ENCODE measurements at regions not wholly inside any gene's neighbourhood (a gene's known extent, or its start where the extent isn't known, plus 50 kb on each side); places are given as distances from the start of the nearest gene placed in this dataset.

- H3K36me3 Mint-ChIP-seq (ENCODE audit: insufficient read depth, unreplicated experiment) = peaks cover 4% of the 10 kb centered on the region
- DNase-seq = no peak
- no peak for TF ChIP-seq CTCF (IDR thresholded peaks at IDR 0.05; ENCODE audit: unreplicated experiment)
- intact Hi-C loops (cut with micrococcal nuclease; ENCODE audit: unreplicated experiment) = no loop called here
- no peaks in the 10 kb centered on the region for H3K27me3 Mint-ChIP-seq (ENCODE audit: unreplicated experiment)
- CTCF ChIA-PET = no interaction called here
- no peak overlapping the region for H3K4me3 Mint-ChIP-seq (ENCODE audit: low read depth, unreplicated experiment)
- no TSS peak for BruUV-seq (replicated peaks)
- H3K4me1 Mint-ChIP-seq (ENCODE audit: low read depth, unreplicated experiment) = no peaks in the 10 kb centered on the region
- no peak overlapping the region for H3K27ac Mint-ChIP-seq (ENCODE audit: unreplicated experiment)
- peaks cover 13% of the 10 kb centered on the region for H3K9me3 Mint-ChIP-seq (ENCODE audit: low read depth, unreplicated experiment)
These were observed 375.6 kb upstream of the NUPR2 start for GRCh38 chr7:56491636-56492425.

GRCh38 chr7:56483861-56484550 lies 367.8 kb upstream of the NUPR2 start:
- no TSS peak for BruUV-seq (replicated peaks)
- Mint-ChIP-seq H3K36me3 (ENCODE audit: insufficient read depth, unreplicated experiment) (no peaks in the 10 kb centered on the region), H3K4me1 (ENCODE audit: low read depth, unreplicated experiment) (no peaks in the 10 kb centered on the region), H3K27ac (ENCODE audit: unreplicated experiment) (no peak overlapping the region), H3K9me3 (ENCODE audit: low read depth, unreplicated experiment) (peaks cover 29% of the 10 kb centered on the region), H3K27me3 (ENCODE audit: unreplicated experiment) (no peaks in the 10 kb centered on the region), H3K4me3 (ENCODE audit: low read depth, unreplicated experiment) (no peak overlapping the region)
- TF ChIP-seq CTCF (IDR thresholded peaks at IDR 0.05; ENCODE audit: unreplicated experiment) = no peak
- CTCF ChIA-PET = no interaction called here
- intact Hi-C loops (cut with micrococcal nuclease; ENCODE audit: unreplicated experiment) = no loop called here
- no peak for DNase-seq

- intact Hi-C loops (cut with micrococcal nuclease; ENCODE audit: unreplicated experiment) = no loop called here
- Mint-ChIP-seq H3K9me3 (ENCODE audit: low read depth, unreplicated experiment) (peaks cover 26% of the 10 kb centered on the region), H3K27ac (ENCODE audit: unreplicated experiment) (no peak overlapping the region), H3K36me3 (ENCODE audit: insufficient read depth, unreplicated experiment) (no peaks in the 10 kb centered on the region), H3K4me3 (ENCODE audit: low read depth, unreplicated experiment) (no peak overlapping the region), H3K4me1 (ENCODE audit: low read depth, unreplicated experiment) (no peaks in the 10 kb centered on the region), H3K27me3 (ENCODE audit: unreplicated experiment) (no peaks in the 10 kb centered on the region)
- no TSS peak for BruUV-seq (replicated peaks)
- DNase-seq = no peak
- CTCF ChIA-PET = no interaction called here
- TF ChIP-seq CTCF (IDR thresholded peaks at IDR 0.05; ENCODE audit: unreplicated experiment) = no peak
These were observed 366.9 kb upstream of the NUPR2 start for GRCh38 chr7:56483153-56483552.

GRCh38 chr7:56479748-56480147 lies 363.5 kb upstream of the NUPR2 start:
- DNase-seq = no peak
- no peak overlapping the region for H3K27ac Mint-ChIP-seq (ENCODE audit: unreplicated experiment)
- H3K9me3 Mint-ChIP-seq (ENCODE audit: low read depth, unreplicated experiment) = peaks cover 32% of the 10 kb centered on the region
- no peak for TF ChIP-seq CTCF (IDR thresholded peaks at IDR 0.05; ENCODE audit: unreplicated experiment)
- no peak overlapping the region for H3K4me3 Mint-ChIP-seq (ENCODE audit: low read depth, unreplicated experiment)
- no peaks in the 10 kb centered on the region for H3K4me1 Mint-ChIP-seq (ENCODE audit: low read depth, unreplicated experiment)
- intact Hi-C loops (cut with micrococcal nuclease; ENCODE audit: unreplicated experiment) = no loop called here
- CTCF ChIA-PET = no interaction called here
- H3K36me3 Mint-ChIP-seq (ENCODE audit: insufficient read depth, unreplicated experiment) = no peaks in the 10 kb centered on the region
- no peaks in the 10 kb centered on the region for H3K27me3 Mint-ChIP-seq (ENCODE audit: unreplicated experiment)
- no TSS peak for BruUV-seq (replicated peaks)
